Left hindlimb (tissue), 1 donor: ENCODE measurements at regions not wholly inside any gene's neighbourhood (a gene's known extent, or its start where the extent isn't known, plus 50 kb on each side); places are given as distances from the start of the nearest gene placed in this dataset.

Experiments
- DNase-seq: peaks from one replicate; pipeline ENCODE4 v3.0.0-alpha.2; 2018

DNA sequence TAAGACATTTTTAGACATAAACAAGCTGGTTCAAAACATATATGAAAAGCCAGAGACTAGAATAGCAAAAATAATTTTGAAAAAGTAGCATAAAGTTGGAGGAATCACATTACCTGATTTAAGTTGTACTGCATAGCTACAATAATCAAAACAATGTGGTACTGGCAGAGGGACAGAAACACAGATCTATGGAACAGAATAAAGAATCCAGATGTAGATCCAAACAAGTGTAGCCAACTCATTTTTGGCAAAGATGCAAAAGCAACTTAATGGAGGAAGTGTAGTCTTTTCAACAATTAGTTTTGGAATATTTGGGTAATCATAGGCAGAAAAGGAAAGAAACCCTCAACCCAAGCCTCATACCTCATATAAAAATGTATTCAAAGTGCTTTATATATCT lies 278.7 kb upstream of the ZNF521 start:
- no peak for DNase-seq

DNA sequence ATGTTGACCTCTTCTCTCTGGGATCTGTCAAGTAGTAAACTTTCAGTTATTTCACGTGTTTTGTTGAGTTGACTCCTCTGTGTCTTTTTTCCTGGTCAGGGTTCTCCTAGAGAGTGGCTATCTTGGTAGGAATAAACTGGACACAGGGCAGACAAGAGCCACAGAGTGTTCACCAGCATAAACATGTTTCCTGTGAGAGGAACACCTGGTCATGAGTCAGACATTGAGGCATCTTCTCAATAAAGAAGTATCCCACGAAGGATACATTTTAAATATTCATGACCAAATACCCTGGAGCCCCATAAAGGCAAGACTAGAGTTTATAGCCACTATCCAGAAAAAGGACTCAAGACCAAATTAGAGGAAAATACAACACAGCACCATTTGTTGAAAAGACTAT lies 269.7 kb upstream of the ZNF521 start:
- no peak for DNase-seq

- no peak for DNase-seq
These were observed 269.2 kb upstream of the ZNF521 start for GRCh38 chr18:25621144-25621543.

DNA sequence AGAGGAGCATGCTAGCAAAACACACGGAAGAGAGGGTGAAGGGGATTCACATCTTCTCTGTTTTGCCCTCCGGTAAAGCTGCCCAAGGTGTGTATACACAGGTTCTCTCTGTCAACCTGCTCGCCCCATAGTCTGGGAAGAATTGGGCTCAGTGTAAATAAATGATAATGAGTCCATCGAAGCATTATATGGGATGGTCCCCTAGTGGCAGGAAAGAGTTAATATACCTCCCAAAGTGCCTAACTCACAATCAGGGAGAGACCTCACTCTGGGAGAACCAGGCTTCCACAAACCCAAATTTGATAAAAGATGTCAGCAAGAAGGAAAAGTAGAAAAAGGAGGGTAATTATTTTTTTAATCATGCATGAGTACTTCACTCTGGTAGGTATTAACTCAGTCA lies 262.2 kb upstream of the ZNF521 start:
- no peak for DNase-seq

DNA sequence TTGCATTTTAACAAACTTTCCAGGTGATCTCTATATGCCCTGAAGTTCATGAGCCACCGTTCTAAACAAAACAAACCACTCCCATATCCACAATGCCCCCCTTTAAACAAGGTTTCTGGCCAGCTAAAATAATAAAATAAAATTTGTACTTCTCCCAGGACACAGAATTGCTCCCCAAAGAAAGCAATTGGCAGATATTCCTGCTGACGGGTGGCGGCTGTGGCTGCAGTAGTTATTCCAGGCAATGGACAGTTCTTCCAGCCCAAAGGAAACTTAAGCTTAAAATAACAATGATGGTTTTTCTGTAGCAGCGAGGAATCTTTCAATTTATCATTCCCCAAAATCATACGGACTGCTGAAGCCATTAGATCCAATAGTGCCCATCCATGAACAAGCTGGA lies 260.5 kb upstream of the ZNF521 start:
- peak; percentile 46 for DNase-seq

GRCh38 chr18:25608091-25608490 lies 256.1 kb upstream of the ZNF521 start:
- no peak for DNase-seq

DNA sequence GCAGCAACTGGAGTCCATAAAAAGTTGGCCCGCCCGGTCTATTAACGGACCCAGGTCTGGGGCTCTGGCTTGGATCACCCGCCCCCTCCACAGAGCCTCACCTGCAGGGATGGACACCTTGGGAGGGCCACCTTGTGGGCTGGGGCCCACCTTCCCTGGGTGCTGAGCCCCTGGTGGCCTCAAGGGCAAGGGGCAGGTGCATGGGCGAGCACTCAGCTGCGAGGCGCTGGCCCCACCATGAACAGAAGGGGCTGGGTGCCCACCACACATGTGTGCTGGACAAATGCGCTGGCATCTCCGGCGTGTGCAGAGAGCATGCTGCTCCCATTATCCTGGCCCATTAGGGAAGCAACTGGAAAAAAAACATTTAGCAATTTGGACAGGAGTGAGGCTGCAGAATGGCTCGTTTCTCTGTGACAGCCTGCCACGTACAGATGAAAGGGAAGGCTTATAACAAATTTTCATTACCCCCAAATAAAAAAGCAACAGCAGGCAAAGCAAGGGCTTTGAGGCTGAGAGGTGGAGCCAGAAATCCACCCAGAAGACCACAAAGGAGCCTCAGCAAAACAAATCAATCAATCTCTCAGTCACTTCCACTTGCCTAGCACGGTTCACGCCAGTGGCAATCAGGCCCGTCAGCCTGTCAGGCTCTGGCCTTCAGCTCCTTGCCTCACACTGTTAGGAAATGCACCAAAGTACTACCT lies 253.1 kb upstream of the ZNF521 start:
- DNase-seq, result peak; percentile 48

- peak; percentile 59 for DNase-seq
These were observed 252.4 kb upstream of the ZNF521 start for GRCh38 chr18:25604196-25604893.

DNA sequence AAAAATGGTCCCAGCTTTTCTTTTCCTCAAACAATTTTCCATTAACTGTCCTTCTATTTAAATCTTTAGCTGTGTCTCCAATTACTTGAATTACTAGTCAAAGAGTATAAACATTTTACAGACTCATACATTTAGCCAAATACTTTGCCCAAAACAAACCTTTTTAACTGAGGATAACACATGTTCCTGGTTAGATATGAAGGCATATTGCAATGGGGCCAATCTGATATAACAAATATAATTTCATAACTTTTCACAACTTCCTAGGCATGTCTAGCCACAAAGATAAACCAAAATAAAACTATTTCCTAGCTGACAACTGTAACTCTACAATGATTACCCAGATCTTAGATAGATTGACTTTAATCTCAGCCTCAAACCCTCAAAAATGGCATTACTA lies 247.5 kb upstream of the ZNF521 start:
- no peak for DNase-seq

- no peak for DNase-seq
These were observed 245.5 kb upstream of the ZNF521 start for GRCh38 chr18:25597476-25597875.

GRCh38 chr18:25595274-25596060 lies 243.5 kb upstream of the ZNF521 start:
- DNase-seq, result no peak

DNA sequence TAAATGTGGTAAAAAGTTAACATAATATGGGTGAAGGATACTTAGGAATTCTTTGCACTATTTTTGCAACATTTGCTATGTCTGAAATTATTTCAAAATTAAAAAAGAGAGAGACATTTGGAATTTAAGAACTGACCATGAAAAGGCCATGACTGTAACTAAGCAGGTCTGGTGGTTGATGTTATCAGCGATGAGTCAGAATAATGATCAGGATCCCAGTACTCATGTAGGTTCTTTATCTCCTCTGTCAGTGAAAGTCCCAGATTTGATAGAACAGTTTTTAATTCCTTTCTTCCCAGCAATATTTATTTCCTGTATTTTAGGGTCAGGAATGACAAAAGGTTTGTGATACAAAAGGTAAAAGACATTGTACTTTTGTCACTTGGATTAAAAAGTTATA lies 242.4 kb upstream of the ZNF521 start:
- DNase-seq, result no peak

DNA sequence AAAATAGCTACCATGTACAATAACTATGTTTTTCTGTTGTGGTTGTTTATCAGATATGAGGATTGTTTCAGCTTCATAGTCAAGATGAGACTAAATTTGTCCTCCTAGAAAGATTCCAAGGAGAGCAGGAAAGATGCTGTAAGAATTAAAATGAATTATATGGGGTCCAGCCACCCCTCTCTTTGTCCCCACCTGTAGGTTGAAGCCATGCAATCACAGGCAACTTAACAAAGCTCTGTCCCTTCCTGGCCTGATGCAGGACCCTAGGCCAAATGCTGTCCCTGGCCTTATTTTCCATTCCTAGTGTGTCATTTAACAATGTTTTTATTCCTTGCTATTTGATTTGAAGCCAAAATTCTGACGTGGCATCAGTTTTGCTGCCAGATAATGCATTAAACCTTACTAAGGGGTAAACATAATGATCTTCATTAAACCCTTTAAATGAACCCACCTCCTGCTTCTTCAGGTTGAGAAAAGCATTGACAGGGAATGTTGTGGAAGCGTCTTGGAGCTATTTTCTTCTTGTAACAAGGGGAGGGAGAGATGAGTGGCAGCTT lies 240.9 kb upstream of the ZNF521 start:
- no peak for DNase-seq

GRCh38 chr18:25590456-25590855 lies 238.5 kb upstream of the ZNF521 start:
- DNase-seq, result no peak

- no peak for DNase-seq
These were observed 235.6 kb upstream of the ZNF521 start for GRCh38 chr18:25587545-25587944.

- DNase-seq, result no peak
These were observed 217.0 kb upstream of the ZNF521 start for GRCh38 chr18:25568986-25569385.

GRCh38 chr18:25563816-25564683 lies 212.1 kb upstream of the ZNF521 start:
- no peak for DNase-seq

- no peak for DNase-seq
These were observed 211.4 kb upstream of the ZNF521 start for GRCh38 chr18:25563346-25563745.

- no peak for DNase-seq
These were observed 210.0 kb upstream of the ZNF521 start for GRCh38 chr18:25561918-25562317.

GRCh38 chr18:25560369-25560768 lies 208.4 kb upstream of the ZNF521 start:
- DNase-seq, result no peak

DNA sequence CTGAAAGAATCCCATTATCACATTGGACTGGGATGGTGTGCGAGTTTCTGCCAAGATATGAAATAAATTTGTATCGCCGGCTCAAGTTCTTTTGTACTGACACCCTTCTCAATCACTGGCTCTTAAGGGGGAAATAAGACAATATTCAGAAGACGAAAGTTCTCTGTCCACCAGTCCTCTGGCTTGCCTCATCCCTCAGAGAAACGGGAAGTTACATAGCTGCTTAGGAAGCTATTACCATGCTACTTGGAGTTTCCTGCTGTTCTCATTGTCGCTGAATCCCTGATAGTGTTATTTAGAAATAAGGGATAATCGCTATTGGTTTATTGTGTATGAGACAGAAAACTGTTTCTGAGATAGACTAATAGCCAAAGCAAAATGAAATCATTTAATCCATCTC lies 205.0 kb upstream of the ZNF521 start:
- DNase-seq, result no peak

DNA sequence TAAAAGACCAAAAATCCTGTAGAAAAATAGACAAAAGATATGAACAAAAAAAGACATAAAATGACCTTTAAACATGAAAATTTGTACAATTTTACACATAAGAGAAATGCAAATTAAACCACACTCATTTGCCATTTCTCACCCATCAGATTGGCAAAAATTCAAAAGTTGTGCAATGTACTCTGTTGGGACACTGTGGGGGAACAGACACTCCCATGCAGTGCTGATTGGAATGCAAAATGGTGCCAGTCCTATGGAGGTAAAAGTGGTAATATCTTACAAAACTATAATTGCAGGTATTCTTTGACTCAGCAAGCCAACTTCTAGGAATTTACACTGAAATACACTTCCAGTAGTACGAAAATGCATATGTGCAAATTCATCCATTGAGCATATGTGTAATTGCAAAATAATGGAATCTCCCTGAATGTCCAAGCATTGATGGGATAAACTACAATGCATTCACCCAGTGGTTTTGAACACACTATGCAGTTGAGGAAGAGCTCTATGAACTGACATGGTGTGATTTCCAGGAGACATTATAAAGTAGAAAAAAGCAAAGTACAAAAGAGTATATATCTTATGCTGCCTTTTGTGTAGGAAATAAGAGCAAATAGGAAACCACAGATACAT lies 201.8 kb upstream of the ZNF521 start:
- no peak for DNase-seq
